GM21786 (cell line): ENCODE measurements at regions not wholly inside any gene's neighbourhood (a gene's known extent, or its start where the extent isn't known, plus 50 kb on each side); places are given as distances from the start of the nearest gene placed in this dataset.

ENCODE experiments used
- ATAC-seq: cut with Tn5 transposase; IDR thresholded peaks from one replicate; pipeline ENCODE4 v1.9.1; 2021; ENCODE audit not compliant: unreplicated experiment

- ATAC-seq, result no peak
Observed at GRCh38 chr6:22049002-22049401, 247.8 kb downstream of the PRL start.

- ATAC-seq, result no peak
Observed at GRCh38 chr6:22053391-22053997, 243.3 kb downstream of the PRL start.

GRCh38 chr6:22056398-22056797 lies 240.4 kb downstream of the PRL start:
- ATAC-seq, result no peak

GRCh38 chr6:22057962-22058361 lies 238.9 kb downstream of the PRL start:
- no peak for ATAC-seq

- ATAC-seq, result no peak
Observed at GRCh38 chr6:22059126-22059525, 237.7 kb downstream of the PRL start.

GRCh38 chr6:22059946-22060345 lies 236.9 kb downstream of the PRL start:
- no peak for ATAC-seq

- peak; percentile 69 for ATAC-seq
Observed at GRCh38 chr6:22062807-22063408, 233.9 kb downstream of the PRL start.

GRCh38 chr6:22064558-22064957 lies 232.3 kb downstream of the PRL start:
- no peak for ATAC-seq

GRCh38 chr6:22067122-22067521 lies 229.7 kb downstream of the PRL start:
- no peak for ATAC-seq

GRCh38 chr6:22067671-22068070 lies 229.2 kb downstream of the PRL start:
- no peak for ATAC-seq

- peak; percentile 51 for ATAC-seq
Observed at GRCh38 chr6:22068561-22069305, 228.1 kb downstream of the PRL start.

- no peak for ATAC-seq
Observed at GRCh38 chr6:22069306-22069800, 227.5 kb downstream of the PRL start.

- no peak for ATAC-seq
Observed at GRCh38 chr6:22071270-22072041, 225.4 kb downstream of the PRL start.

- no peak for ATAC-seq
Observed at GRCh38 chr6:22072949-22073348, 223.9 kb downstream of the PRL start.

- no peak for ATAC-seq
Observed at GRCh38 chr6:22073516-22074198, 223.2 kb downstream of the PRL start.

- ATAC-seq, result no peak
Observed at GRCh38 chr6:22078288-22078687, 218.5 kb downstream of the PRL start.

GRCh38 chr6:22078802-22079545 lies 217.9 kb downstream of the PRL start:
- ATAC-seq, result no peak

- ATAC-seq, result no peak
Observed at GRCh38 chr6:22079783-22080182, 217.1 kb downstream of the PRL start.

- peak; percentile 65 for ATAC-seq
Observed at GRCh38 chr6:22081709-22082108, 215.1 kb downstream of the PRL start.

GRCh38 chr6:22082218-22082617 lies 214.6 kb downstream of the PRL start:
- ATAC-seq, result no peak
